ENCODE measurements at regions not wholly inside any gene's neighbourhood (a gene's known extent, or its start where the extent isn't known, plus 50 kb on each side); places are given as distances from the start of the nearest gene placed in this dataset.
"Not testable (repeated sequence)": the region's sequence is repeated elsewhere in the genome, so short reads cannot be mapped to it uniquely, and the experiment has no call there.

DNA sequence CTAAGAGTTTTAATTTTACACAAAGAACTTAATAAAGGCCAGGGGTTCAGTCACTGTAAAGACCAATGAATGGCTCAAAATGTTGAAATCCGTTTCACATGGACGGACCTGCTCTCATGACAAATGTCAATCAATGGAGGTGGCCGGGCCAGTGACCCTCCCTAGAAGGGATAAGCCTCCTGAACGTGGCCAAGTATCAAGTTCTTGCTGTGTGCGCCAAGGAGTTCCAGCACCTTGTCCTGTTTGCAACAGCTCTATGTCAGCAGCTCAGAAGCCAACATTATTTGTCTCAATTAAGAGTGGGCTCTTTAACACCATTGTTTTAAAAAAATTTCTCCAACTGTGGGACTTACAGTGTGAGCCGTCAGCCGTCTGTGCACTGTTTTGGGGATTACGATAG lies 4028.7 kb upstream of the TPTE start:
- POLR2A ChIA-PET; H3K4me3 ChIP-seq (ENCODE audit: low read depth, low read length); H3K4me1 ChIP-seq (ENCODE audit: control insufficient read depth, insufficient read depth, low read length); H3K27ac ChIP-seq (ENCODE audit: extremely low read depth, low read depth, low read length); CTCF ChIA-PET; H3K9me3 ChIP-seq (ENCODE audit: control insufficient read depth, insufficient read depth, low read depth, low read length); H3K36me3 ChIP-seq (ENCODE audit: control insufficient read depth in 2 of 2, insufficient read depth in 1 of 2, low read length in 2 of 2): not testable (repeated sequence)

DNA sequence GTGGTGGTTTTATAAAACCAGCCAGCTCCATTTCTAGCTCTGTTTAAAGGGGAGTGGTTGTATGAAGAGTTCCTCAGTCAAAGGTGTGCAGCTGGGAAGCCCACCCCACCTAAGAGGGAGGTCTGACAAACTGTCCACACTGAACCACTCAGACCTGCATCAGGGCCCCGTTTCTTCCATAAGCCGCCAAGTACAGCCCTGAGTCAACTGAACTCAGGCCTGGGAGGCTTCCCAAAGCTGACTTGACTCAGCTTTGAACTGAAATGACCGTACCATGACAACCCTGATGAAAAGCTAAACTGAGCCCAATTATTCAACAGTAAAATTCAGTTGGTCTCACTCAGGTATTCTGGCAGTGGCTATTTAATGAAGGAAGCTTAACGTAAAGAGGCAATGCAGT lies 4027.4 kb upstream of the TPTE start:
- CTCF ChIA-PET; H3K4me1 ChIP-seq (ENCODE audit: control insufficient read depth, insufficient read depth, low read length); H3K9me3 ChIP-seq (ENCODE audit: control insufficient read depth, insufficient read depth, low read depth, low read length); H3K36me3 ChIP-seq (ENCODE audit: control insufficient read depth in 2 of 2, insufficient read depth in 1 of 2, low read length in 2 of 2); H3K27ac ChIP-seq (ENCODE audit: extremely low read depth, low read depth, low read length); POLR2A ChIA-PET; H3K4me3 ChIP-seq (ENCODE audit: low read depth, low read length): not testable (repeated sequence)

GRCh38 chr21:6496356-6496755 lies 4025.0 kb upstream of the TPTE start:
- H3K36me3 ChIP-seq (ENCODE audit: control insufficient read depth in 2 of 2, insufficient read depth in 1 of 2, low read length in 2 of 2); H3K4me3 ChIP-seq (ENCODE audit: low read depth, low read length); H3K27ac ChIP-seq (ENCODE audit: extremely low read depth, low read depth, low read length); CTCF ChIA-PET; H3K9me3 ChIP-seq (ENCODE audit: control insufficient read depth, insufficient read depth, low read depth, low read length); H3K4me1 ChIP-seq (ENCODE audit: control insufficient read depth, insufficient read depth, low read length); POLR2A ChIA-PET: not testable (repeated sequence)

GRCh38 chr21:6498716-6499115 lies 4022.7 kb upstream of the TPTE start:
- H3K27ac ChIP-seq (ENCODE audit: extremely low read depth, low read depth, low read length); POLR2A ChIA-PET: not testable (repeated sequence)
- peak overlapping the region; percentile 58 for H3K4me3 ChIP-seq (ENCODE audit: low read depth, low read length)

GRCh38 chr21:6499128-6499826 lies 4022.1 kb upstream of the TPTE start:
- H3K27ac ChIP-seq (ENCODE audit: extremely low read depth, low read depth, low read length); POLR2A ChIA-PET; CTCF ChIA-PET; H3K4me1 ChIP-seq (ENCODE audit: control insufficient read depth, insufficient read depth, low read length); H3K4me3 ChIP-seq (ENCODE audit: low read depth, low read length); H3K9me3 ChIP-seq (ENCODE audit: control insufficient read depth, insufficient read depth, low read depth, low read length); H3K36me3 ChIP-seq (ENCODE audit: control insufficient read depth in 2 of 2, insufficient read depth in 1 of 2, low read length in 2 of 2): not testable (repeated sequence)
- TF ChIP-seq, protein P1, sequence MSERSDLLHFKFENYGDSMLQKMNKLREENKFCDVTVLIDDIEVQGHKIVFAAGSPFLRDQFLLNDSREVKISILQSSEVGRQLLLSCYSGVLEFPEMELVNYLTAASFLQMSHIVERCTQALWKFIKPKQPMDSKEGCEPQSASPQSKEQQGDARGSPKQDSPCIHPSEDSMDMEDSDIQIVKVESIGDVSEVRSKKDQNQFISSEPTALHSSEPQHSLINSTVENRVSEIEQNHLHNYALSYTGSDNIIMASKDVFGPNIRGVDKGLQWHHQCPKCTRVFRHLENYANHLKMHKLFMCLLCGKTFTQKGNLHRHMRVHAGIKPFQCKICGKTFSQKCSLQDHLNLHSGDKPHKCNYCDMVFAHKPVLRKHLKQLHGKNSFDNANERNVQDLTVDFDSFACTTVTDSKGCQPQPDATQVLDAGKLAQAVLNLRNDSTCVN (tag by site-specific recombination; optimal IDR thresholded peaks at IDR 0.05), result peak; percentile 8

More at GRCh38 chr21:6498716-6499115, 4022.7 kb upstream of the TPTE start:
- H3K36me3 ChIP-seq (ENCODE audit: control insufficient read depth in 2 of 2, insufficient read depth in 1 of 2, low read length in 2 of 2); H3K9me3 ChIP-seq (ENCODE audit: control insufficient read depth, insufficient read depth, low read depth, low read length); CTCF ChIA-PET; H3K4me1 ChIP-seq (ENCODE audit: control insufficient read depth, insufficient read depth, low read length): not testable (repeated sequence)
- TF ChIP-seq ZNF335 (tag by site-specific recombination; conservative IDR thresholded peaks at IDR 0.05), result peak; percentile 29; the same call in 1 of the 2 replicates
- TF ChIP-seq, protein P1 (tag by site-specific recombination; optimal IDR thresholded peaks at IDR 0.05), result peak; percentile 53

DNA sequence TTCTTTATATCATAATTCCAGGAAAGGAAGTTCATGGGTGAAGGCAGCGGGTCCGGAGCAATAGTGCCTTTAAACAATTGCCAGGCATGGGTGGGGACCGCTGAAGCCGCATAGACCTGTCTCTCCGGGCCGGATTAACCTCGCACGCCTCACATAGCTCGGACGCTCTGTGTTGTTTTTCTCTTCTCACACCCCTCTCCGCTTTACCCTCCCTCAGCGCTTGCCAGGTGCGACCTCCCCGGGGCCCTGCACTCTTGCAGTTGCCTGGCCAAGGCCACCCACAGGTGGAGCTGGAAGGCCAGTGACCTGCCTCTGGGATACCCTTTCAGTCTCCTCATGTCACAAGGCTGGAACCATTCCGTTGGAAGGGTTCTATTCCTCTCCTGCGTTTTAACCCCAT lies 4021.5 kb upstream of the TPTE start:
- H3K4me1 ChIP-seq (ENCODE audit: control insufficient read depth, insufficient read depth, low read length); H3K27ac ChIP-seq (ENCODE audit: extremely low read depth, low read depth, low read length); H3K9me3 ChIP-seq (ENCODE audit: control insufficient read depth, insufficient read depth, low read depth, low read length); H3K4me3 ChIP-seq (ENCODE audit: low read depth, low read length); CTCF ChIA-PET; POLR2A ChIA-PET; H3K36me3 ChIP-seq (ENCODE audit: control insufficient read depth in 2 of 2, insufficient read depth in 1 of 2, low read length in 2 of 2): not testable (repeated sequence)

DNA sequence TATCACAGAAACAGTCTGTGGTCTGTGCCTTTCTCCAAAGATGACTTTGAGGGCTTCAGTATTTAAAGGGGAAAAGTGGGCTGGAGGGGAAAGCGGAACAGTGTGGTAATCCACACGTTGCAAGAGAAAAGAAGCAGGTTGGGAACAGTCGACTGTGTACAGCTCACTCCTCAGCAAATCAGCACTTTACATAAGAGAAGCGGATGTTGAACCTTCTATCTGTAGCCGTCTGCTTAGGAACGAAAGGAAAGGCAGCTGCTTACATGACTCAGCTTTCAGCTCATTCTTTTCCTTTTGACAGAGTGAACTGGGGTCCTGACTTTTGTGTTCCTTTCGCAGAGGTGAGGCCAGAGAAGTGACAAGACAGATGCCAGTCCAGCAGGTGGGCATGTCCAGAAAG lies 4020.7 kb upstream of the TPTE start:
- H3K27ac ChIP-seq (ENCODE audit: extremely low read depth, low read depth, low read length); H3K4me3 ChIP-seq (ENCODE audit: low read depth, low read length); H3K9me3 ChIP-seq (ENCODE audit: control insufficient read depth, insufficient read depth, low read depth, low read length); H3K36me3 ChIP-seq (ENCODE audit: control insufficient read depth in 2 of 2, insufficient read depth in 1 of 2, low read length in 2 of 2); POLR2A ChIA-PET; CTCF ChIA-PET; H3K4me1 ChIP-seq (ENCODE audit: control insufficient read depth, insufficient read depth, low read length): not testable (repeated sequence)

- H3K9me3 ChIP-seq (ENCODE audit: control insufficient read depth, insufficient read depth, low read depth, low read length); POLR2A ChIA-PET; CTCF ChIA-PET; H3K36me3 ChIP-seq (ENCODE audit: control insufficient read depth in 2 of 2, insufficient read depth in 1 of 2, low read length in 2 of 2); H3K4me1 ChIP-seq (ENCODE audit: control insufficient read depth, insufficient read depth, low read length); H3K4me3 ChIP-seq (ENCODE audit: low read depth, low read length); H3K27ac ChIP-seq (ENCODE audit: extremely low read depth, low read depth, low read length): not testable (repeated sequence)
These were observed 4015.1 kb upstream of the TPTE start for GRCh38 chr21:6506167-6506894.

- POLR2A ChIA-PET; H3K4me3 ChIP-seq (ENCODE audit: low read depth, low read length); CTCF ChIA-PET; H3K36me3 ChIP-seq (ENCODE audit: control insufficient read depth in 2 of 2, insufficient read depth in 1 of 2, low read length in 2 of 2); H3K27ac ChIP-seq (ENCODE audit: extremely low read depth, low read depth, low read length); H3K9me3 ChIP-seq (ENCODE audit: control insufficient read depth, insufficient read depth, low read depth, low read length); H3K4me1 ChIP-seq (ENCODE audit: control insufficient read depth, insufficient read depth, low read length): not testable (repeated sequence)
These were observed 4013.8 kb upstream of the TPTE start for GRCh38 chr21:6507632-6508031.

DNA sequence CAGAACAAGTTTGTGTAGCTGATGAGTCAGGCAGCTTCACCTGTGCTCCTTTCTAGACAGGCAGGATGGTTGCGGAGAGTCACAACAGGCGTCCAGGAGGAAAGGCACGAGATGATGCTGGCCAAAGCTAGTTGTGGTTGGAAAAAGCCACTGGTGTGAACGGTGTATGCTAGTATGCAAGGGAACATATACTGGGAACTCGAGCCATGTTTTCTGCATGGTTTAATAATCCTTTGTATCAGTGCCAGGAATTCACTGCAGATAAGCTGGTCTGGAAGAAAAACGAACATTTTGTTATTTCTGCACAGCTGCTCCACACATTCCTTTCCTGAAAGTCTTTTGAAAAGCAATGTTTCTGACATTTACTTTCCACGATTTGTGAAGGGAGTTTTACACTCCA lies 3999.6 kb upstream of the TPTE start:
- H3K27ac ChIP-seq (ENCODE audit: extremely low read depth, low read depth, low read length); POLR2A ChIA-PET; H3K9me3 ChIP-seq (ENCODE audit: control insufficient read depth, insufficient read depth, low read depth, low read length); H3K4me1 ChIP-seq (ENCODE audit: control insufficient read depth, insufficient read depth, low read length); H3K4me3 ChIP-seq (ENCODE audit: low read depth, low read length); CTCF ChIA-PET; H3K36me3 ChIP-seq (ENCODE audit: control insufficient read depth in 2 of 2, insufficient read depth in 1 of 2, low read length in 2 of 2): not testable (repeated sequence)
